HEK293T (cell line): ENCODE measurements at regions not wholly inside any gene's neighbourhood (a gene's known extent, or its start where the extent isn't known, plus 50 kb on each side); places are given as distances from the start of the nearest gene placed in this dataset.

ENCODE experiments used
- ARNT ChIP-seq: fragments of 450-650 bp; IDR thresholded peaks from 2 replicates; pipeline ENCODE4 v1.6.1; 2017; ENCODE audit warnings: mild to moderate bottlenecking
- BHLHE40 ChIP-seq: fragments of 450-650 bp; IDR thresholded peaks from 2 replicates; pipeline ENCODE4 v1.6.1; 2016; ENCODE audit warnings: mild to moderate bottlenecking, moderate library complexity, borderline replicate concordance
- ELF4 ChIP-seq: fragments of 450-650 bp; IDR thresholded peaks from 2 replicates; pipeline ENCODE4 v1.6.1; 2017; ENCODE audit warnings: antibody characterized with exemption
- FOXA1 ChIP-seq: fragments of 450-650 bp; IDR thresholded peaks from 2 replicates; pipeline ENCODE4 v1.6.1; 2016; ENCODE audit warnings: mild to moderate bottlenecking
- FOXK2 ChIP-seq: fragments of 450-650 bp; IDR thresholded peaks from 2 replicates; pipeline ENCODE4 v1.6.1; 2016; ENCODE audit warnings: mild to moderate bottlenecking
- FOXM1 ChIP-seq: fragments of 450-650 bp; IDR thresholded peaks from 2 replicates; pipeline ENCODE4 v1.6.1; 2017; ENCODE audit warnings: mild to moderate bottlenecking, borderline replicate concordance
- HDGF ChIP-seq: fragments of 450-650 bp; IDR thresholded peaks from 2 replicates; pipeline ENCODE4 v1.6.1; 2017; ENCODE audit warnings: antibody characterized with exemption, borderline replicate concordance
- L3MBTL2 ChIP-seq: fragments of 450-650 bp; conservative IDR thresholded peaks from 2 replicates; pipeline ENCODE4 v1.6.1; 2016; ENCODE audit warnings: mild to moderate bottlenecking
- SP1 ChIP-seq: fragments of 450-650 bp; IDR thresholded peaks from 2 replicates; pipeline ENCODE4 v1.6.1; 2017
- TARDBP ChIP-seq: fragments of 450-650 bp; IDR thresholded peaks from 2 replicates; pipeline ENCODE4 v1.6.1; 2016

DNA sequence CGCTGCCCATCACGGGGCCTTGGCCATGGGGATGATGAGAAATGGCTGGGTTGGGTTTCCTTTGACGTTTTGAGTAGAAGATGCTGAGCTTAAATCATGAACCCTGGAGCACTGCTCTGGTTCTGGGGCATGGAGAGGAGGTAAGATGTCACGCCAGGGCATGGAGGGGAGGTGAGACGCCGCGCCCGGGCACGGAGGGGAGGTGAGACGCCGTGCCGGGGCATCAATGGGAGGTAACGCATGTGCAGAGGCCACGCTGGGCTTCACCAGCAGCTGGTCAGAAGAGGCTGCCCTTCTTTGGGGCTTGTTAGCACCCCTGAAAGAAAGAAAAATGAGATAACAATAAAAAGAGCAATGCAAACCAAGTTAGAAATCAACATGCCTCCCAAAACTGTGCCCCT lies 322.5 kb upstream of the IRX4 start:
- TF ChIP-seq BHLHE40 (no peak), FOXK2 (no peak), ELF4 (no peak), L3MBTL2 (no peak), SP1 (no peak), FOXM1 (no peak), FOXA1 (no peak), ARNT (no peak), HDGF (no peak), TARDBP (no peak)
